Glomerular endothelial cell (primary cell): ENCODE measurements at regions not wholly inside any gene's neighbourhood (a gene's known extent, or its start where the extent isn't known, plus 50 kb on each side); places are given as distances from the start of the nearest gene placed in this dataset.
A peak's percentile ranks its signal among the peaks of the same experiment; 100 is the strongest.
"Not testable (repeated sequence)": the region's sequence is repeated elsewhere in the genome, so short reads cannot be mapped to it uniquely, and the experiment has no call there.

Experiments
- DNase-seq: peaks from one replicate; pipeline ENCODE4 v3.0.0-alpha.2; 2011; ENCODE audit warnings: low read depth, low spot score; ENCODE audit errors: extremely low read depth

GRCh38 chr3:182644790-182645433, 148.4 kb upstream of the ATP11B start:
- no peak for DNase-seq

- no peak for DNase-seq
These were observed 142.7 kb upstream of the ATP11B start for GRCh38 chr3:182650568-182651128.

GRCh38 chr3:182651461-182651860, 141.8 kb upstream of the ATP11B start:
- DNase-seq = no peak

- DNase-seq = not testable (repeated sequence)
These were observed 140.2 kb upstream of the ATP11B start for GRCh38 chr3:182653065-182653464.

GRCh38 chr3:182668541-182668940, 124.8 kb upstream of the ATP11B start:
- no peak for DNase-seq

- no peak for DNase-seq
These were observed 124.3 kb upstream of the ATP11B start for GRCh38 chr3:182668974-182669373.

- no peak for DNase-seq
These were observed 121.8 kb upstream of the ATP11B start for GRCh38 chr3:182671541-182671940.

- no peak for DNase-seq
These were observed 121.4 kb upstream of the ATP11B start for GRCh38 chr3:182671942-182672341.

- DNase-seq = no peak
These were observed 120.0 kb upstream of the ATP11B start for GRCh38 chr3:182673336-182673735.

- no peak for DNase-seq
These were observed 110.8 kb upstream of the ATP11B start for GRCh38 chr3:182682263-182683241.

- peak; percentile 68 for DNase-seq
These were observed 109.9 kb upstream of the ATP11B start for GRCh38 chr3:182683453-182683852.

GRCh38 chr3:182683858-182684257, 109.4 kb upstream of the ATP11B start:
- DNase-seq = no peak

- DNase-seq = no peak
These were observed 107.0 kb upstream of the ATP11B start for GRCh38 chr3:182686033-182686886.

GRCh38 chr3:182690172-182690571, 103.1 kb upstream of the ATP11B start:
- no peak for DNase-seq

GRCh38 chr3:182692021-182692420, 101.3 kb upstream of the ATP11B start:
- DNase-seq = no peak

GRCh38 chr3:182692695-182693094, 100.6 kb upstream of the ATP11B start:
- no peak for DNase-seq

GRCh38 chr3:182693723-182694122, 99.6 kb upstream of the ATP11B start:
- no peak for DNase-seq

GRCh38 chr3:182696916-182697315, 96.4 kb upstream of the ATP11B start:
- DNase-seq = no peak

- no peak for DNase-seq
These were observed 95.9 kb upstream of the ATP11B start for GRCh38 chr3:182697345-182697919.

- no peak for DNase-seq
These were observed 95.2 kb upstream of the ATP11B start for GRCh38 chr3:182698078-182698477.
